HG03097 (cell line): ENCODE measurements at regions not wholly inside any gene's neighbourhood (a gene's known extent, or its start where the extent isn't known, plus 50 kb on each side); places are given as distances from the start of the nearest gene placed in this dataset.

ENCODE experiments used
- ATAC-seq: cut with Tn5 transposase; IDR thresholded peaks from one replicate; pipeline ENCODE4 v1.9.1; 2021; ENCODE audit not compliant: unreplicated experiment, low FRiP score

DNA sequence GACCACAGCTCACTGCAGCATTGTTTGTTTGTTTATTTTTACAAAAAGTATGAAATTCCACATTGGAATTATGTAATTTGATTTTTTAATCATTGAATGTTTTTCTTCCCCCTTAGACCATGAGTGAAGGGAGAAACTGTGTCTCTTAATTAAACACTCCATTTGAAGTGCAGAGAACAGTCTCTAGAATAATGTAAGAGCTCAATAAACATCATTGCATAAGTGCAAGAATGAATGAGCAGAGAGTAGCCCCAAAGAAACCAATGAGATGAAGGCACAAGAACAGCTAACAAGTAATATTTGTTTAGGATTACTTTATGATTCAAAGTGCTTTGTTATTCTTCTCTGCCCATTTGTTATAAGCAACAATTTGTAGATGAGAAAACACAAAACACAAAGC is 921.3 kb upstream of the LCORL start:
- ATAC-seq = no peak

GRCh38 chr4:18938343-18939099 is 917.0 kb upstream of the LCORL start:
- no peak for ATAC-seq

DNA sequence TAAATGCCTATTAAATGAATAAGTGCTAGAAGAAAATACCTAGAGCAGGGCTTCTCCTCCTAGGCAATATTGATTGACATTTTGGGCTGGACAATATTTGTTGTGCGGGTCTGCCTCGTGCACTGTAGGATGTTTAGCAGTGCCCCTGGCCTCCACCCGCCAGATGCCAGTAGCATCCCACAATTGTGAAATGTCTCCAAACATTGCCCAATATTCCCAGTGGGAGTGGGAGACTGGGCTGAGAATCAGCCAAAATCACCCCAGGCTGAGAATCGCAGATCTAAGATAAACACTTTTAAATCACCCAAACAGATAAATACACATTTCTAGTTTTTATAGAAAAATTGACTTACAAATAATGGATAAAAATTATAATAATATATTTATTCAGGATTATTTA is 916.2 kb upstream of the LCORL start:
- no peak for ATAC-seq

- no peak for ATAC-seq
These were observed 915.5 kb upstream of the LCORL start for GRCh38 chr4:18937080-18937479.

DNA sequence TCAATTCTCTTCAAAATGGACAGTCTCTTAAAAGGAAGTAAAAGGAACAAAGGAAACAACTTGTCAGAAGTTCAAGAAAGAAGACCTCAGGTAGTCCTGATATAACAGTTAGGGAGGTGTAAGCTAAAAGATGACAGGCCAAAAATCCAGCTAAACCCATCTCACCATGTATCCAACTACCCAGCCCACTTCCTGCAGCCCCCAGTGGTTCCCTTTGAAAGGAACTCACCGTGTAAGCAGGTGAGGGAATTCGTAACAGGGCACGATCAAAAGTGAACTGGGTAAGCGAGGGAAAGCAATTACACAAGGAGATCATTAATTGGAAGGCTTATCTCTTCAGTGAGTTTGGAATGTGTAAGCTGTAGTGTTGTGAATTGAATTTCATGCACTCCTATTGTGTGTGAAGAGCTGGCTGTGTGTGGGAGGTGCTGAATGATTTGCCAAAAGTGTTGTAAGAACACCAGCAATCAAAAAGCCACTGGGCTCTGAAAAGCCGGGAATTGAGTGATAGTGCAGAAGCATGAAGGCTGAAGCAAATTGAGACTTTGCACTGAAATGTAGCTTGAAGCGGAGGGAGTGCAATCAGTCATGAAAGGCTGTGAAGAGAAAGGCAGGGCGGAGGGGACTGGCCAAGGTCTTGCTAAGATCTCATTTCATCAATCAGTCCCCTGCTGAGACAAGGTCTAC is 914.2 kb upstream of the LCORL start:
- ATAC-seq = no peak

DNA sequence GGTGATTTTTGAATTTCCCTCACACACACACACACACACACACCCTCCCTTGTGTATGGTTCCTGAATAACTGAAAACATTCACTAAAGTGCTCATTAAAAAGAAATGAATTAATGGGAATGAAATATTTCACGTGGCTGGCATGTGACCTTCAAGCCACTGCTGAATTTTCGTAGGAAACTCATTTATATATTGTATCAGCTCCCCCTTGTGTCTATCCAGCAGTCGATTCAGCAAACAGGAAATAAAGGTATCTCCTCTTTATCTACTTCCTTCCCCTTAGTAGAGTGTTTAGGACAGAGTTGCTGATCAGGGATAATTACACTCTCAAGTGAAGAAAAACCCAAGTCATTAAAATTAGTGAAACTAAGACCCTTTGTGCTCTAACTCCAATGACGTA is 912.6 kb upstream of the LCORL start:
- no peak for ATAC-seq

DNA sequence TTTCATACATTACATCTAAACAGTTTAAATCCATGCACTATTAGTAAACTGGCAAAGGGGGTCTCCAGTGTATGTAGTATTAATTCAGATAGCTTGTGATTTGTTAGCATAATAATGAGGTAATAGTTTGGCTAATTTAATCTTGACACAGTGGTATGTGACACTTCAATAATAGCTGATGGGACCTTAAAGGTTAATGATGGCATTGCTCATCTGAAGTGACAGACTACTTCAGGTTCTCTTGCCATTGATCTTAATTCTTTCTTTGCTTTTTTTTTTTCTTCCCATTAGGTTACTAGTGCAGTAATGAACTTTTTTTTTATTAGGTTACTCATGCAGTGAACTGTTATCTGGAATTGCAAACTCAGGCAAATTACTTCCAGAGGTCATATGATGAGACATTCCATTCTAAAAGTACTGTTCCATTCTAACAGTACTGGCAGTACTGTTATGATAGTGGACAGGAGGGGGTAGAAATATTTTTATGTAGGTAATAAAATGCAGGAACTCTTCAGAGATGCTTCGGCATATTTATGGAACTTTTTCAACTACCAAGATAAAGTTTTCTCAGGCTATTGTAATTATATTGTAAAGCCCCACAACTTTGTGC is 911.3 kb upstream of the LCORL start:
- no peak for ATAC-seq

- no peak for ATAC-seq
These were observed 910.3 kb upstream of the LCORL start for GRCh38 chr4:18931643-18932377.

DNA sequence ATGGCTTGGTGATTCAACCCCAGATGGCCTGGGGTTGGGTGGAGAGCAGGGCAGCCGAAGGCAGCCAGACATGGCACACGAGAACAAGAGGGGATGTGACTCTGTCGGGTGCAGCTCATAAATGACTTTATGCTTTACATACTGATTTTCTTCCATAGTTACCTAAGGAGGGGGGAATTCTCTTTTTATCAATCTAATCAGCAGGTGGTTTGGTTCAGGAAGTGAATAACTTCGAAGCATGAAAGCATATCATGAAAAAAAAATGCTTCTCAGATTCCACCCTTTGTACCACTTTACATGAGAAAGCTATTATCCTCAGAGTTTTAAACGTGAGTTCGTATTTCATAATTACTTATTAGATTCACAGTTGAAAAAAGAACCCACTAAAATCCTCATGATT is 908.9 kb upstream of the LCORL start:
- ATAC-seq = no peak

- no peak for ATAC-seq
These were observed 902.1 kb upstream of the LCORL start for GRCh38 chr4:18923496-18924161.

DNA sequence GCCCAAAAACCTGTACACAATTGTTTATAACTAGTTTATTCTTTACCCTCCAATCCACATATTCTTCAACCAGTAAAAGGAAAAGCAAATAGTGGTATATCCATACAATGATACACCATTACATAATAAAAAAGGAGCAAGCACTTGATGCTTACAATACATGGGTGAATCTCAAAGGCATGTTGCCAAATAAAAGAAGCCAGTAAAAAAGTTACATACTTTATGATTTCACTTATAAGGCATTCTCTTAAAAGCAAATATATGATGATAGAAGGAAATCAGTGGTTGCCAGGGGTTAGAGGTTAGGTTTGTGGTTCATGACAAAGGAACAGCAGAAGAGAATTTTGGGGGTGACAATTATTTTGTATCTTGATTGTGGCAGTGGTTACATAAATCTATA is 896.1 kb upstream of the LCORL start:
- ATAC-seq = no peak

DNA sequence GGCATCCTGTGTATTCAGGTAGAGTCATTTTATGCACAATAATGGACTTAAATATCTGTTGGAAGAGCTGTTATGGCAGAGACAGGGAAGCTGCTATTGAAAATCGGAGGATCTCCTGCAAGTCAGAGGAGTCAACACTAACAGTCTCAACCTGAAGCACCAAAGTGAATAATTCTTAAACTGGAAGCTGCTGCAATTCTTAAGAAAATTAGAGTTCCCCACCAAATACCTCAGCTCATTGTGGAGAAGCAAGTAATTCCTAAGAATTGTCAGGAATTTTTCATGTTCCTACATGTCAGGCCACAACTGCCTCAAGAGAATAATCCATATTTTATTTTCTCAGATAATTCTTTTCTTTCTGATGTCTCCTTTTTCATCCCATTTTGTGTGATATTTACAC is 892.6 kb upstream of the LCORL start:
- no peak for ATAC-seq

DNA sequence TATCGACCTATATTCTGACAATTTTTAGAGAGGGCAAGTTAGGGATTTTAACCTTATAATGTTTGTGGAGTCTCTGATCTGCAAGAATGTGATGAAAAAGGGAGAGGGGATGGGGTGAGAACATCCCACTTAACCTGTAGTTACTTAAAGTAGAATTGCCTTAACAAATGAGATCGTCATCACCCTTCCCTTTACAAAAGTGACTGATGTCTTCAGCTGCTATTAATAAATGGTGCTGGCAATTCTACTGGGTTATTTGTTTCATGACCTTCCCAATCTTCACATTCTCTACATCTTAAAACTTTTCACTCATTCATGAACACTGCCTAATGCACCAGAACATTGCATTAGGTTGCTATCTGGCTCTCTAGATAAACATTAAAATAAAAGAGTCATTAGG is 873.4 kb upstream of the LCORL start:
- no peak for ATAC-seq

DNA sequence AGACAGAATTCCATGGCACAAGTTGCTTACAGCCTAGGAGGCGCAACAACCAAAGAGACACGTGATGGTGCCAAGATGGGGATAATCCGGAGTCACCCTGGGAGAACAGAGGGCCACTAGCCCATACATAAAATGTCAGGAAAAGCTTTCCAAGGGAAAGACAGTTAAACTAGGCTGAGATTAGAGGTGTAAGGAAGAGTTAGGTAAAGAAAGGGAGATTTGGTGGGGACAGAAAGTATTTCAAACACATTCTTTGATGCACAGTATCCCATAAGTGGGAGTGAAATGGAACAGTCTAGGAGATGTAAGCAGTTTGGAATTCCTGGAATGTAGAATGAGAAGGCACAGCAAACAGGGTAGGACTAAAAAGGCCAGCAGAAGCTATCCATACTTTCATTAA is 860.9 kb upstream of the LCORL start:
- ATAC-seq = no peak

DNA sequence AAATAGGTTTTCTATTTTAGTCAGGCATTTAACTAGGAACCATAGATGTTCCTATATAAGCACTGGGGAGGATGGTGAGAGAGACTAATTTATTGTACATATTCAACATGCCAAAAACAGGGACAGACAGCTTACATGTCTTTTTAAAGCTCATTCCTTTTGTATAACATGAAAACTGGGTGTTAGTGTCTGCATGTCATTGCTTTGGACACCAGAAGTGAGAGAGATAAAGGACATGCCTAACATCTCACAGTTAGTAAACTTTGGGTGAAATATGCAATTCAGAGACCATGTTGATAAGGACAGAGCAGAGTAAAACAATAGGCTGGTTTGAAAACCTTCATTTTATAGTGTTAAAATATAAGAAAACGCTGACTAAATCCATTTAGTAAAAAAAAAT is 860.0 kb upstream of the LCORL start:
- no peak for ATAC-seq

GRCh38 chr4:18880871-18881270 is 859.3 kb upstream of the LCORL start:
- no peak for ATAC-seq

- ATAC-seq = no peak
These were observed 857.0 kb upstream of the LCORL start for GRCh38 chr4:18878561-18878960.

DNA sequence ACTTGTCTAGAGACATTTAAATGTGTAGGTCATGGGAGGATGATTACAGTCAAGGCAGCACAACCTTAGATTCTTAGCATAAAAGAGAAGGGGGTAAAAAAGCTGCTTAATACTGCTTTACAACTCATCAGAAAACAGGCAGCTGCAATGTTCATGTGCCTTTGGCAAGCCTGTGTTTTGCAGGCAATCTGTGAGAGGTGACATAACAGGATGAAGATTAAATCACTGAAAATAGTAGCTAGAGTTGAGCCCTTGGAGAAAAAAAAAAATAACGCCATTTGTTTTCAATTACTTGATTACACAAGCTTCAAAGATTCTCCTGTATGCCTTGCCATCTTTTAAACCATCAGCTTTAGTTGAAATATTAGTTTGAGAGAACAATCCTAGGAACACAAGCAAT is 847.6 kb upstream of the LCORL start:
- ATAC-seq = no peak

DNA sequence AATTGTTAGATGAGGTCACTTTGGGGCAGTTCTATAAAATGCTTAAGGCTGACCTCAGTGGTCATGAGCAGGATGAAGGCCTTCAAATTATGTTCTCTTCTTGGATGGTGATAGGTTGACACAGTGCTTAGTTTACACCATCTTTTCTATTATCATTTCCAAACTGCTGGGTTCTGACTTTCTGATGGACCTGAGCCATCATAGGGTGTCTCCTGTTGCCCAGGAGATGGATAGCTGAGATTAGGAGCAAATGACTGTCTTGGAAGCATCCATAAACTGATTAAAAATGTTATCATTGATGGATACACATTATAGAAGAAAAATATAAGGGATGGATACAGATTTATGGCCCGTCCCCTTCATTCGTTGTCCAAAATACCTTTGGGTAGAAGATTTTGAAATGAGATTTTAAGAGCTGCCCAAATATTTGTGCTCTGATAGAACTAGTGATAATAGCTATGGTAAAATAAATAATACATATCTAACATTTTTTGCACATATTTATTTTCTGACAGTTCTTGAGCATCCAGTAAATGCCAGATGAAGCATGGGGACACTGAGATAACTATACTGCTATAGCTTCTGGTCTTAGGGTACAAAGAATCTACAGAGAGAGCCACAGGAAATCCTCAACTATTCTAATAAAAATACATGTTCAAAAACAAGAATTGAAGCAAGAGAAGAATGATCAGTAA is 839.4 kb upstream of the LCORL start:
- ATAC-seq = no peak

DNA sequence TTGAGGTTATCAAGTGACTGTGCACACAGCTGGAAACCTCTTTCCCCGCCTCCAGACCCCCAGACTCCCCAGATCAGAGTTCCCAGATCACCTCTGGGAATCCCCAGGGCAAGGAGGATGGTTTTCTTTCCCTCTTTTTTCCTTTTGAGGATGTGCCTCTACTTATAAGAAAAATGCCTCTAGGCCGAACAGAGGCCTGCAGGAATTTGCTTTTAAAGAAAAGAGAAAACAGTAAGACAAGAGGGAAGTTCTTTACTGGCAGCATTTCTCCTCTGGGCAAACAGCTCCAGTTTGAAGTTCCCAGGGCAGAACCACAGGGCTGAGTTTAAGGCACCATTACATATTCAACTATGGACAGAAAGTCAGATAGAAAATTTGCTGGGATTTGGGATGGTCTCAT is 837.9 kb upstream of the LCORL start:
- ATAC-seq = no peak
